ENCODE measurements at regions not wholly inside any gene's neighbourhood (a gene's known extent, or its start where the extent isn't known, plus 50 kb on each side); places are given as distances from the start of the nearest gene placed in this dataset.

DNA sequence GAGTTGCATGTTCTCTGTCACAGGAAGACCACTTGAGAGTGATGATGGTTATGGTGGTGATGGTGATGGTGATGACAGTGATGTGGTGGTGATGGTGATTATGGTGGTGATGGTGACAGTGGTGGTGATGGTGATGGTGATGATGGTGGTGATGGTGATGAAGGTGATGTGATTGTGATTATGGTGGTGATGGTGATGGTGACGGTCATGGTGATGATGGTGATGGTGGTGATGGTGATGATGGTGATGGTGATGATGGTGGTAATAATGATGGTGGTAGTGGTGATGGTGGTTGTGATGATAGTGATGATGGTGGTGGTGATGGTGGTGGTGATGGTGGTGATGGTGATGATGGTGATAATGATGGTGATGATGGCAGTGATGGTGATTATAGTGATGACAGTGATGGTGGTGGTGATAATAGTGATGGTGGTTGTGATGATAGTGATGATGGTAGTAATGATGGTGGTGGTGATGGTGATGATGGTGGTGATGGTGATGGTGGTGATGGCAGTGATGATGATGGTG is 93.7 kb downstream of the ASB1 start:
- Mint-ChIP-seq H3K9me3 (peaks cover 8 to 36% (median 15%) of the 10 kb centered on the region in 11 donors), H3K27me3 (peaks cover 1 to 18% (median 4%) of the 10 kb centered on the region in 5 donors), H3K4me1 (peaks cover 0 to 8% (median 4%) of the 10 kb centered on the region in 7 donors), H3K27ac (no peak overlapping the region), H3K4me3 (no peak overlapping the region), H3K36me3 (peaks cover 4 to 18% (median 6%) of the 10 kb centered on the region in 5 donors)
- no peak overlapping the region for H3K4me3 ChIP-seq (ENCODE audit: low read length)
- peaks cover 0 to 24% (median 0%) of the 10 kb centered on the region in 3 experiments for H3K9me3 ChIP-seq (ENCODE audit: control insufficient read depth in 2 of 3, low read length in 3 of 3)
- ChIA-PET CTCF (no interaction called here), POLR2A (no interaction called here)
- H3K27me3 ChIP-seq (ENCODE audit: control insufficient read depth in 2 of 2, insufficient read depth in 2 of 2, low read length in 2 of 2) = no peaks in the 10 kb centered on the region
- no peak for DNase-seq
- no peak for ATAC-seq
- H3K27ac ChIP-seq (ENCODE audit: low read depth, low read length) = no peak overlapping the region
- intact Hi-C loops (cut with micrococcal nuclease) = no loop called here
- H3K4me1 ChIP-seq (ENCODE audit: control insufficient read depth in 2 of 2, insufficient read depth in 2 of 2, low read length in 2 of 2) = no peaks in the 10 kb centered on the region
- no peaks in the 10 kb centered on the region for H3K36me3 ChIP-seq (ENCODE audit: control insufficient read depth in 2 of 3, insufficient read depth in 3 of 3, low read length in 3 of 3)

DNA sequence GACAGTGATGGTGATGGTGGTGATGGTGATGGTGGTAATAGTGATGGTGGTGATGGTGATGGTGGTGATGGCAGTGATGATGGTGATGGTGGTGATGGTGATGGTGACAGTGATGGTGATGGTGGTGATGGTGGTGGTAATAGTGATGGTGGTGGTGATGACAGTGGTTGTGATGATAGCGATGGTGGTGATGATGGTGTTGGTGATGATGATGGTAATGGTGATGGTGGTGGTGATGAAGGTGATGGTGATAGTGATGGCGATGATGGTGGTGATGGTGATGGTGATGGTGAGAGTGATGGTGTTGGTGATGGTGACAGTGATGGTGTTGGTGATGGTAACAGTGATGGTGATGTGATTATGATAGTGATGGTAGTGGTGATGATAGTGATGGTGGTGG is 94.3 kb downstream of the ASB1 start:
- H3K4me3 Mint-ChIP-seq = no peak overlapping the region
- Histone ChIP-seq H3K4me1 (ENCODE audit: control insufficient read depth in 2 of 2, insufficient read depth in 2 of 2, low read length in 2 of 2) (no peaks in the 10 kb centered on the region), H3K27ac (ENCODE audit: low read depth, low read length) (no peak overlapping the region), H3K4me3 (ENCODE audit: low read length) (no peak overlapping the region), H3K9me3 (ENCODE audit: control insufficient read depth in 2 of 3, low read length in 3 of 3) (peaks cover 0 to 24% (median 0%) of the 10 kb centered on the region in 3 experiments), H3K36me3 (ENCODE audit: control insufficient read depth in 2 of 3, insufficient read depth in 3 of 3, low read length in 3 of 3) (no peaks in the 10 kb centered on the region), H3K27me3 (ENCODE audit: control insufficient read depth in 2 of 2, insufficient read depth in 2 of 2, low read length in 2 of 2) (no peaks in the 10 kb centered on the region)
- peaks cover 3 to 18% (median 6%) of the 10 kb centered on the region in 5 donors for H3K36me3 Mint-ChIP-seq
- POLR2A ChIA-PET = no interaction called here
- CTCF ChIA-PET = no interaction called here
- H3K9me3 Mint-ChIP-seq = peaks cover 8 to 31% (median 13%) of the 10 kb centered on the region in 11 donors
- DNase-seq (no peak), ATAC-seq (no peak)
- H3K4me1 Mint-ChIP-seq = peaks cover 0 to 6% (median 2%) of the 10 kb centered on the region in 7 donors
- H3K27me3 Mint-ChIP-seq = peaks cover 4 to 13% (median 5%) of the 10 kb centered on the region in 5 donors
- intact Hi-C loops (cut with micrococcal nuclease) = no loop called here
- H3K27ac Mint-ChIP-seq = no peak overlapping the region

DNA sequence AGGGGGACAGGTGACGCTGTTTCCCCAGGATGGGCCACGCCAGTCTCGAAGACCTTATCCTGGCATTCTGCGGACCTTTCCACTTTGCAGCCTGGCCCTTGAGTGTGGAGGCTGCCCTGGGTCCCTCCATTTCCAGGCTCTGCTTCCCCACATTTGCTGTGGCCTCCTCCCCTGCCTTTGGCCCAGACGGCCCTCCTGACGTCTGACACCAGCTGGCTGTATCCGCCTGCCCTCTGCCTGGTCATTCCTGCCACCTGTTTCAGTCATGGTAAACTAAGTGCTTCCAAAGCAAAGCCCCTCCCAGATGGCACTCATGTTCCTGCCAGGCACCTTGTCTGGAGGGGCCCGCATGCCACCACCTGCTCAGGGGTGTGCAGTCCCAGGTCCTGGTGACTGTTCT is 95.1 kb downstream of the ASB1 start:
- ChIA-PET CTCF (no interaction called here), POLR2A (no interaction called here)
- DNase-seq = no peak
- H3K27me3 Mint-ChIP-seq = peaks cover 4 to 7% (median 6%) of the 10 kb centered on the region in 5 donors
- no peaks in the 10 kb centered on the region for H3K4me1 ChIP-seq (ENCODE audit: control insufficient read depth in 2 of 2, insufficient read depth in 2 of 2, low read length in 2 of 2)
- H3K36me3 ChIP-seq (ENCODE audit: control insufficient read depth in 2 of 3, insufficient read depth in 3 of 3, low read length in 3 of 3) = no peaks in the 10 kb centered on the region
- H3K27ac ChIP-seq (ENCODE audit: low read depth, low read length) = no peak overlapping the region
- ATAC-seq = no peak
- peaks cover 0 to 17% (median 0%) of the 10 kb centered on the region in 3 experiments for H3K9me3 ChIP-seq (ENCODE audit: control insufficient read depth in 2 of 3, low read length in 3 of 3)
- H3K4me1 Mint-ChIP-seq = peaks cover 0 to 5% (median 0%) of the 10 kb centered on the region in 7 donors
- peaks cover 3 to 22% (median 6%) of the 10 kb centered on the region in 11 donors for H3K9me3 Mint-ChIP-seq
- H3K4me3 ChIP-seq (ENCODE audit: low read length) = no peak overlapping the region
- intact Hi-C loops (cut with micrococcal nuclease) = no loop called here
- H3K36me3 Mint-ChIP-seq = peaks cover 0 to 13% (median 4%) of the 10 kb centered on the region in 5 donors
- H3K27me3 ChIP-seq (ENCODE audit: control insufficient read depth in 2 of 2, insufficient read depth in 2 of 2, low read length in 2 of 2) = no peaks in the 10 kb centered on the region
- H3K4me3 Mint-ChIP-seq = no peak overlapping the region
- H3K27ac Mint-ChIP-seq = no peak overlapping the region

DNA sequence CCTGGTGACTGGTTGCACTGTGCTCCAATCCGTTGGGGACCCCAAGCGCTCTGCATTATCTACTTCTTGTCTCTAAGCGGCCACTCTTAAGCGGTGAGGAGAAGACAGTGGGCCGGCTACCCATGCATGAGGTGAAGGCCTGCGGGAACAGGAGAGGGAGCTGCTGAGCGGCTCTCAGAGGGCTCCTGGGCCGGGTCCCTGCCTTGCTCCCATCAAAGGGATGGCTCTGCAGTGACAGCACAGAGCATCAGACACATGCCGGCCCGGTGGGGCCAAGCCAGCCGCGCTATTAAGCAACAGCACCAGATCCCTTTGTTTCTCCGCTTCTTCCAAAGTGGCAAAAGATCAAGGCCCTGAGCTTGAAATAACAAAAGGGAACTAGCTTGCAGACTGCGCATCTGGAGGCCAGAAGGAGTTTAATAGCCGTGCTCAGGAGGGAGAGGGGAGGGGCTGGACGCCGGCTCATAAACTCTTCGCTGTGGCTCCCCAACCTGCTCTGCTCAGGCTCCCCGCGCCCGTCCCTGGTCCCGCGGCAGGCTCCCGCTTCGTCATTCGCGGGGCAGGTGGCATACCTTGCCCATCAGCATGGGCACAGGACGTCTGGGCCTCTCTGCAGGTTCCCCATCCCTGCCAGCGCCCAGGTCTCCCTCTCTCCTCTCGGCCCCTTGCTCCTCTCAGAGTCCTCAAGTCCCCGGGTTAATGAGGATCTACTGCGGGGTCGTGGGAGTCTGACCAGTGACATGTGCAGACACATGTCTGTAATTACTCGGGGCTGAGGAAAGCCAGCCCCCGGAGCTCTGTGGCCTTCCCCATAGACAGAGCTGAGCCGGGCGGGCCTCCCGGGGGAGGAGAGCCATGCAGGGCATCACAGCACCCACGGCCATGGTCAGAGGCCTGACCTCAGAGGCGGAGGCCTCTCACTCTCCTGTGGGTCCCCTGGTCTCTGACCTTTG is 96.7 kb downstream of the ASB1 start:
- no peak for DNase-seq
- H3K36me3 ChIP-seq (ENCODE audit: control insufficient read depth in 2 of 3, insufficient read depth in 3 of 3, low read length in 3 of 3) = no peaks in the 10 kb centered on the region
- H3K4me1 ChIP-seq (ENCODE audit: control insufficient read depth in 2 of 2, insufficient read depth in 2 of 2, low read length in 2 of 2) = no peaks in the 10 kb centered on the region
- ATAC-seq = no peak
- H3K4me3 ChIP-seq (ENCODE audit: low read length) = no peak overlapping the region
- peaks cover 0 to 7% (median 0%) of the 10 kb centered on the region in 3 experiments for H3K9me3 ChIP-seq (ENCODE audit: control insufficient read depth in 2 of 3, low read length in 3 of 3)
- H3K27me3 ChIP-seq (ENCODE audit: control insufficient read depth in 2 of 2, insufficient read depth in 2 of 2, low read length in 2 of 2) = no peaks in the 10 kb centered on the region
- H3K4me1 Mint-ChIP-seq = peaks cover 0 to 5% (median 0%) of the 10 kb centered on the region in 7 donors
- H3K27me3 Mint-ChIP-seq = peaks cover 6 to 16% (median 10%) of the 10 kb centered on the region in 5 donors
- peaks cover 0 to 9% (median 0%) of the 10 kb centered on the region in 11 donors for H3K9me3 Mint-ChIP-seq
- no peak overlapping the region for H3K27ac Mint-ChIP-seq
- intact Hi-C loops (cut with micrococcal nuclease) = no loop called here
- POLR2A ChIA-PET = no interaction called here
- H3K27ac ChIP-seq (ENCODE audit: low read depth, low read length) = no peak overlapping the region
- H3K36me3 Mint-ChIP-seq = peaks cover 0 to 4% (median 0%) of the 10 kb centered on the region in 5 donors
- H3K4me3 Mint-ChIP-seq = no peak overlapping the region
- CTCF ChIA-PET = no interaction called here

DNA sequence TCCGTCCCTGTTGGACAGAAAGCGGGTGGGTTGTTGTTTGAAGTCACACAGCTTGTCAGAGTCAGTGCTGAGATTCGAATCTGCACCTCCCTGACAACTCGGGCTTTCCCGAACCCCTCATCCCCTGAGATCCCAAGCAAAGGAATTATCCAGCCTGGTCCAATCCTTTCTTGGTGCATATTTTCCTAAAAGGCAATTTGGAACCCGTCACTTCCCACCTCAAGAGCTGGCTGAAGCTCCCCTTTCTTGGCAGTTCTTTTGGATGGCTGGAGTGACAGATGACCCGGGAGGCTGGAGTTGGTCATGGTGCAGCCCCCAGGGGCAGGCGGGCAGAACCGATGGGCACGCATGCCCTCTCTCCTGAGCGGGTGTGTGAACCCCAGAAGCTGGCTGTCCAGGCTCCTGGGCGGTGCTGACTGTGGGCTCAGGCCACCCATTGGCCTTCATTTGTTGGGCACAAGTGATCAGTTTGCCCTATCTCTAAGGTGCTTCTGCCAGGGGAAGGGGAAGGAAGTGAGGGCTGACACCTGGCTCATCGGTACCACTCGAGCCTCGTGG is 97.8 kb downstream of the ASB1 start:
- H3K4me1 ChIP-seq (ENCODE audit: control insufficient read depth in 2 of 2, insufficient read depth in 2 of 2, low read length in 2 of 2) = no peaks in the 10 kb centered on the region
- no peaks in the 10 kb centered on the region for H3K36me3 ChIP-seq (ENCODE audit: control insufficient read depth in 2 of 3, insufficient read depth in 3 of 3, low read length in 3 of 3)
- H3K9me3 ChIP-seq (ENCODE audit: control insufficient read depth in 2 of 3, low read length in 3 of 3) = peaks cover 0 to 7% (median 0%) of the 10 kb centered on the region in 3 experiments
- intact Hi-C loops (cut with micrococcal nuclease) = no loop called here
- ATAC-seq = no peak
- DNase-seq = no peak
- Mint-ChIP-seq H3K4me3 (no peak overlapping the region), H3K4me1 (peaks cover 0 to 5% (median 0%) of the 10 kb centered on the region in 7 donors), H3K27me3 (peaks cover 6 to 16% (median 10%) of the 10 kb centered on the region in 5 donors), H3K9me3 (peaks cover 0 to 6% (median 0%) of the 10 kb centered on the region in 11 donors), H3K27ac (no peak overlapping the region), H3K36me3 (peaks cover 0 to 5% (median 0%) of the 10 kb centered on the region in 5 donors)
- H3K27me3 ChIP-seq (ENCODE audit: control insufficient read depth in 2 of 2, insufficient read depth in 2 of 2, low read length in 2 of 2) = no peaks in the 10 kb centered on the region
- ChIA-PET POLR2A (no interaction called here), CTCF (no interaction called here)
- no peak overlapping the region for H3K4me3 ChIP-seq (ENCODE audit: low read length)
- no peak overlapping the region for H3K27ac ChIP-seq (ENCODE audit: low read depth, low read length)

DNA sequence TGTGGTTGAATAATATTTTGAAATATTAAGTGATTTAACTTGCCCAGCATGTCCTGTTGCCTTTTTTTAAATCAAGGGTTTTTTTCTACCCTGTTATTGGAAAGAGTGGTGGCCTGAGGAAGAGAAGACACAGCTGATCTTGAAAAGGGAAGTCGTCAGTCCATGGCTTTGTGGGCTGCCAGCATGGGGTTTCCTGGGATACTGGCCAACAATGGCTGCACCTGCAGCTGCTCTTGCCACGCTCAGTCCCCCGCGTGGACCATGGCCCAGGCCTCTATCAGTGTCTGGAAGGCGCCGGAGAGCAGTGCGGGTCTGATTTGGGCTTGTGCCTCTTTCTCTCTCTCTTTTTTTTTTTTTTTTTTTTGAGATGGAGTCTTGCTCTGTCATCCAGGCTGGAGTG is 99.3 kb downstream of the ASB1 start:
- Mint-ChIP-seq H3K27ac (no peak overlapping the region), H3K36me3 (peaks cover 0 to 15% (median 6%) of the 10 kb centered on the region in 5 donors), H3K4me1 (peaks cover 0 to 5% (median 0%) of the 10 kb centered on the region in 7 donors), H3K9me3 (peaks cover 0 to 21% (median 7%) of the 10 kb centered on the region in 11 donors), H3K4me3 (no peak overlapping the region), H3K27me3 (peaks cover 6 to 16% (median 10%) of the 10 kb centered on the region in 5 donors)
- Histone ChIP-seq H3K36me3 (ENCODE audit: control insufficient read depth in 2 of 3, insufficient read depth in 3 of 3, low read length in 3 of 3) (no peaks in the 10 kb centered on the region), H3K9me3 (ENCODE audit: control insufficient read depth in 2 of 3, low read length in 3 of 3) (peaks cover 0 to 2% (median 0%) of the 10 kb centered on the region in 3 experiments), H3K27ac (ENCODE audit: low read depth, low read length) (no peak overlapping the region), H3K27me3 (ENCODE audit: control insufficient read depth in 2 of 2, insufficient read depth in 2 of 2, low read length in 2 of 2) (no peaks in the 10 kb centered on the region), H3K4me3 (ENCODE audit: low read length) (no peak overlapping the region), H3K4me1 (ENCODE audit: control insufficient read depth in 2 of 2, insufficient read depth in 2 of 2, low read length in 2 of 2) (no peaks in the 10 kb centered on the region)
- ChIA-PET POLR2A (no interaction called here), CTCF (no interaction called here)
- no peak for DNase-seq
- ATAC-seq = no peak
- intact Hi-C loops (cut with micrococcal nuclease) = no loop called here
